WTC11 (cell line): ENCODE measurements at regions not wholly inside any gene's neighbourhood (a gene's known extent, or its start where the extent isn't known, plus 50 kb on each side); places are given as distances from the start of the nearest gene placed in this dataset.

Experiments used
- ATF1 ChIP-seq: sonication (generic); formaldehyde crosslinking; IDR thresholded peaks from 2 replicates; pipeline ENCODE4 v1.8.1; 2023; ENCODE audit warnings: mild to moderate bottlenecking, moderate library complexity, missing genetic modification reagents
- CREB1 ChIP-seq: sonication (generic); formaldehyde crosslinking; IDR thresholded peaks from 2 replicates; pipeline ENCODE4 v1.8.0; 2023; ENCODE audit warnings: mild to moderate bottlenecking, missing genetic modification reagents
- PRDM15 ChIP-seq: sonication (generic); formaldehyde crosslinking; IDR thresholded peaks from 2 replicates; pipeline ENCODE4 v1.8.0; 2022; ENCODE audit warnings: missing genetic modification reagents
- TP53 ChIP-seq: sonication (generic); formaldehyde crosslinking; IDR thresholded peaks from 2 replicates; pipeline ENCODE4 v1.8.1; 2023; ENCODE audit warnings: mild to moderate bottlenecking, missing genetic modification reagents
- ZNF423 ChIP-seq: fragments of 250-450 bp; sonication (Bioruptor Pico); IDR thresholded peaks from 2 replicates; pipeline ENCODE4 v2.1.2; 2022; ENCODE audit warnings: mild to moderate bottlenecking, moderate library complexity

- no peak for TF ChIP-seq PRDM15 (CRISPR knock-in tag)
- TF ChIP-seq ATF1 (CRISPR knock-in tag): no peak
- TF ChIP-seq ZNF423 (CRISPR knock-in tag): no peak
- TF ChIP-seq TP53 (CRISPR knock-in tag): no peak
- no peak for TF ChIP-seq CREB1
These were observed 54.4 kb upstream of the ZNF337 start for GRCh38 chr20:25750765-25751696.
